ENCODE measurements at regions not wholly inside any gene's neighbourhood (a gene's known extent, or its start where the extent isn't known, plus 50 kb on each side); places are given as distances from the start of the nearest gene placed in this dataset.

- Histone ChIP-seq H3K9me3 (no peaks in the 10 kb centered on the region), H3K27me3 (no peaks in the 10 kb centered on the region), H3K4me3 (no peak overlapping the region), H3K36me3 (no peaks in the 10 kb centered on the region), H3K4me1 (no peaks in the 10 kb centered on the region), H3K27ac (no peak overlapping the region)
- DNase-seq (ENCODE audit: low spot score in 2 of 2): no peak
- intact Hi-C loops (cut with DNase I; ENCODE audit: low total_unique reads): no loop called here
- TF ChIP-seq POLR2AphosphoS5 (IDR thresholded peaks at IDR 0.05): no peak
- no peak for TF ChIP-seq CTCF (IDR thresholded peaks at IDR 0.05)
- TF ChIP-seq POLR2A (IDR thresholded peaks at IDR 0.05): no peak
These were observed 70.8 kb upstream of the STARD4 start for GRCh38 chr5:111582993-111583601.

- no peak for DNase-seq (ENCODE audit: low spot score in 2 of 2)
- intact Hi-C loops (cut with DNase I; ENCODE audit: low total_unique reads): no loop called here
- H3K4me3 ChIP-seq: no peak overlapping the region
- no peak overlapping the region for H3K27ac ChIP-seq
- no peaks in the 10 kb centered on the region for H3K9me3 ChIP-seq
- no peaks in the 10 kb centered on the region for H3K36me3 ChIP-seq
- no peak for TF ChIP-seq POLR2AphosphoS5 (IDR thresholded peaks at IDR 0.05)
- TF ChIP-seq POLR2A (IDR thresholded peaks at IDR 0.05): no peak
- TF ChIP-seq CTCF (IDR thresholded peaks at IDR 0.05): no peak
- no peaks in the 10 kb centered on the region for H3K27me3 ChIP-seq
- no peaks in the 10 kb centered on the region for H3K4me1 ChIP-seq
These were observed 70.1 kb upstream of the STARD4 start for GRCh38 chr5:111582451-111582850.

- no peaks in the 10 kb centered on the region for H3K36me3 ChIP-seq
- no peak overlapping the region for H3K27ac ChIP-seq
- H3K27me3 ChIP-seq: no peaks in the 10 kb centered on the region
- TF ChIP-seq CTCF (IDR thresholded peaks at IDR 0.05) (no peak), POLR2A (IDR thresholded peaks at IDR 0.05) (no peak), POLR2AphosphoS5 (IDR thresholded peaks at IDR 0.05) (no peak)
- no peaks in the 10 kb centered on the region for H3K9me3 ChIP-seq
- no peak overlapping the region for H3K4me3 ChIP-seq
- H3K4me1 ChIP-seq: no peaks in the 10 kb centered on the region
- intact Hi-C loops (cut with DNase I; ENCODE audit: low total_unique reads): no loop called here
- DNase-seq (ENCODE audit: low spot score in 2 of 2): no peak
These were observed 68.6 kb upstream of the STARD4 start for GRCh38 chr5:111580956-111581355.

- no peak overlapping the region for H3K27ac ChIP-seq
- intact Hi-C loops (cut with DNase I; ENCODE audit: low total_unique reads): no loop called here
- no peak for DNase-seq (ENCODE audit: low spot score in 2 of 2)
- no peaks in the 10 kb centered on the region for H3K27me3 ChIP-seq
- TF ChIP-seq CTCF (IDR thresholded peaks at IDR 0.05) (no peak), POLR2AphosphoS5 (IDR thresholded peaks at IDR 0.05) (no peak), POLR2A (IDR thresholded peaks at IDR 0.05) (no peak)
- H3K9me3 ChIP-seq: no peaks in the 10 kb centered on the region
- H3K36me3 ChIP-seq: no peaks in the 10 kb centered on the region
- H3K4me3 ChIP-seq: no peak overlapping the region
- no peaks in the 10 kb centered on the region for H3K4me1 ChIP-seq
These were observed 62.0 kb upstream of the STARD4 start for GRCh38 chr5:111574311-111574710.

GRCh38 chr5:111572561-111572960 is 60.2 kb upstream of the STARD4 start:
- Histone ChIP-seq H3K4me1 (no peaks in the 10 kb centered on the region), H3K36me3 (no peaks in the 10 kb centered on the region), H3K27ac (no peak overlapping the region), H3K4me3 (no peak overlapping the region), H3K9me3 (no peaks in the 10 kb centered on the region), H3K27me3 (no peaks in the 10 kb centered on the region)
- TF ChIP-seq CTCF (IDR thresholded peaks at IDR 0.05): no peak
- no peak for TF ChIP-seq POLR2A (IDR thresholded peaks at IDR 0.05)
- TF ChIP-seq POLR2AphosphoS5 (IDR thresholded peaks at IDR 0.05): no peak
- intact Hi-C loops (cut with DNase I; ENCODE audit: low total_unique reads): no loop called here
- DNase-seq (ENCODE audit: low spot score in 2 of 2): no peak

All from breast epithelium (tissue), 4 donors.